NCI-H1436 (cell line): ENCODE measurements at regions not wholly inside any gene's neighbourhood (a gene's known extent, or its start where the extent isn't known, plus 50 kb on each side); places are given as distances from the start of the nearest gene placed in this dataset.
"Not testable (repeated sequence)": the region's sequence is repeated elsewhere in the genome, so short reads cannot be mapped to it uniquely, and the experiment has no call there.

Experiments
- DNase-seq: peaks from one replicate; lab custom pipeline; 2025; lab: John Stamatoyannopoulos, UW

DNA sequence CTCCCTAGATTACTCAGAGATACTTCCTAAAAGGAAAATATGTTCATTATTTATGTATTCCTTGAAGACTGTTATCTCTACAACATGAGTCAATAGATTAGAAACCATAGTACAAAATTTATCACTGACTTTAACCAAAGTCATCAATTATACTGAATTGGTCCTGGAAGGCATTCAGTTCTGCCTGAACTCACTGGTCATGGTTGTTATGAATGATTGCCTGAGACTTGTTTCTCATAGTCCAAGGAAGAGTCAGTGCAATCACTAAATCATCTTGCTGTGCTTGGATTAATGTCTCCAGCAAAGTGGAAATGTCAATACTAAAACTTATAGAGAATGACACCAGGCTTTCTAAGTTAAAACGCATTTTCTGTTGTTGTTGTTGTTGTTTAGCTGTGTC, 878.6 kb upstream of the MANEA start:
- DNase-seq: no peak

DNA sequence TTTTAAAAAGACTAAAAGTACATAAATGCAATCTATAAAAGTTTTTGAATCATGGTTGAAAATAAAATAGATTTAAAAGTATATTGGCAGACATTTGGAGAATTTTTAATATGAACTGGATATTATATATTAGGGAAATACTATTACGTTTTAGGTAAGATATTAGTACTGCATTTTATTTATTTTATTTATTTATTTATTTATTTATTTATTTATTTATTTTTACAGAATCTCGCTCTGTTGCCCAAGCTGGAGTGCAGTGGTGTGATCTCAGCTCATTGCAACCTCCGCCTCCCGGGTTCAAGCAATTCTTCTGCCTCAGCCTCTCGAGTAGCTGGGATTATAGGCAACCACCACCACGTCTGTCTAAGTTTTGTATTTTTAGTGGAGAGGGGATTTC, 890.1 kb upstream of the MANEA start:
- not testable (repeated sequence) for DNase-seq

- DNase-seq: no peak
These were observed 893.9 kb upstream of the MANEA start for GRCh38 chr6:94683409-94683808.

- DNase-seq: no peak
These were observed 896.6 kb upstream of the MANEA start for GRCh38 chr6:94680669-94681212.

DNA sequence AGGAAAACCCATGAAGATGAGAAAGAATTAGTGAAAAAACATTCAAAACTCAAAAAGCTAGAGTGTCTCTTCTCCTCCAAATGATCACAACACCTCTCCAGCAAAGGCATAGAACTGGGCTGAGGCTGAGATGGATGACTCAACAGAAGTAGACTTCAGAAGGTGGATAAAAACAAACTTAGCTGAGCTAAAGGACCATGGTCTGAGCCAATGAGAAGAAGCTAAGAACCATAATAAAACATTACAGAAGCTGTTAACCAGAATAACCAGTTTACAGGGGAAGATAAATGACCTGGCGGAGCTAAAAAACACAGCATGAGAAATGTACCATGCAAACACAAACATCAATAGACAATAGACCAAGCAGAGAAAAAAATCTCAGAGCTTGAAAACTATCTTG, 904.1 kb upstream of the MANEA start:
- DNase-seq: no peak

GRCh38 chr6:94670017-94670416, 907.3 kb upstream of the MANEA start:
- no peak for DNase-seq

DNA sequence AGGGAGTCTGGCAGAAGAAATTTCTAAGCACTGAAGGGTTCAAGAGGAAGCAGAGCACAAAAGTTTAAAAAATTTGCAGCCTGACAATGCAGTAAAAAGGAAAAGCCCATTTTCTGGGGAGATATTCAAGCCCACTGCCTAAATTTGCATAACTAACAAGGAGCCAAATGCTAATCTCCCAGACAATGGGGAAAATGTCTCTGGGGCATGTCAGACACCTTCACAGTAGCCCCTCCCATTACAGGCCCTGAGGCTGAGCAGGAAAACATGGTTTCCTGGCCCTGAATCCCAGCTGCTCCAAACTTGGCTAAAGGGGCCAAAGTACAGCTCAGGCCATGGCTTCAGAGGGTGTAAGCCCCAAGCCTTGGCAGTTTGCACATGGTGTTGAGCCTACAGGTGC, 908.5 kb upstream of the MANEA start:
- no peak for DNase-seq

- no peak for DNase-seq
These were observed 918.4 kb upstream of the MANEA start for GRCh38 chr6:94658929-94659328.

GRCh38 chr6:94651239-94651638, 926.1 kb upstream of the MANEA start:
- DNase-seq: no peak

GRCh38 chr6:94645191-94645590, 932.1 kb upstream of the MANEA start:
- no peak for DNase-seq

DNA sequence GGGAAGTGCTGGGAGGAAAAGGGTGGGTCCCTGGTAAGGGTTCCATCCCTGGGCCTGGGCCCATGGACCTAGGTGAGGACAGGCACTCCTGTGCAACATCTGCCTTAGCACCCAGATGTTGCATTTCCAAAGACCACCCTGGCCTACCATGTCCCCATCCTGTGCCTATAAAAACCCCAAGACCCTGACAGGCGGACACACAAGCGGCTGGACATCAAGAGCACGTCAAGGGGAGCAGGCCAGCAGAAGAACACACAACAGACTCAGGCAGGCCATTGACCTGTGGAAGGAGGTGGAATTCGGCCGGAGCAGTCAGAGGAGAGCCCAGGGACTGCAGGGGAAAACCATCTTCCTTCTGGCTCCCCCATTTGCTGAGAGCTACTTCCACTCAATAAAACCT, 937.8 kb upstream of the MANEA start:
- DNase-seq: no peak

GRCh38 chr6:94636780-94637385, 940.5 kb upstream of the MANEA start:
- no peak for DNase-seq

DNA sequence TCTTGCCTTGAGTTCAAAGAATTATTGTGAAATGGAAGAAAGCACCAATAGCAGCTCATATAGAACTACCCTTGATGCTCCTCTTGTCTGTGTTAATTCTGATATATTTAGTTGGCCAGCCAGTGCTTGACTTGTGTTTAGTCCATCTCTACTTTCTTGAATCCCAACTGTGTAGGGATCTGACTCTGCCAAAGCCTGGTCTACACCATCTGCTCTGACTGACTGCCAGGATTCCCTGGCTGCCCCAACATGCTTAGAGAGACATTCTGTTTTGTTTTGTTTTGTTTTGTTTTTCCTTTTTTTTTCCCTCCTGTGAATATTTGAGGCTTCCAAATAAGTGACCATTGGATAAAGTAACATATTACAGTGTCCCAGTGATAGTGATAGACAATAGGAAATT, 953.7 kb upstream of the MANEA start:
- no peak for DNase-seq

- DNase-seq: no peak
These were observed 954.6 kb upstream of the MANEA start for GRCh38 chr6:94622783-94623182.

DNA sequence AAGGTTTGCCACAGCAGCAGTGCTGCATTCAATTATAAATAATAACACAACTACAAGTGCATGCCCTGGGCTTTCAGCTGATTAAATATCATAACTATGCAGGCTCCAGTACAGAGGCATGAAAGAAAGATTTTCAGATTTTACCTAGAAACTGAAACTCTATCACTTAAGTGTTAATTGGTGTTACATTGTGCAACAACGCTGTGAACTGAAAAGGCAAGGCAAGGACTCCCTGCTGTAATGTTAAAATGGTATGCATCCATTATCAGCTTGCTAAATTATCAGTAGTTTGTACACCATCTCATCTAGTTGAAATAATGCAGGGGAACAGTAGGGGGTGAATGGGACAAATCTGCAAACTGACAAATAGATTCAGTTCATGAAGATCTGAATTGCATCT, 976.7 kb upstream of the MANEA start:
- no peak for DNase-seq

DNA sequence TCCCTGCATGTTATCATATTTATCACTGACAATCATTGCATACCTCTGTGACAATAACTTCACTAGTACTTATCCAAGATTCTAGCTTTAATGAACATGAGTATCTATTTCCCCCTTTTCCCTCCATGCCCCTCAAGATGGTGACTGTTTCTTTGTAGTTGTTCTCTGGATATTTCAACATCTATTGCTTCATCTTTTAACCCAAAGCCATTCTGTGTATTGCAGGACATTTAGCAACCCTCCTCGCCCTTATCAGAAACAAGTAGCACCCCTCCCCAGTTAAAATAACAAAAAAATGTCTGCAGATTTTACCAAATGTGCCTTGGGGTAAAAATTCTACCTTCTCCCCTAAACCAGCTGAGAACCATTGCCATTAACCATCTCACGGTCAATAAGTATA, 979.8 kb upstream of the MANEA start:
- no peak for DNase-seq

GRCh38 chr6:94590416-94590815, 986.9 kb upstream of the MANEA start:
- DNase-seq: no peak

DNA sequence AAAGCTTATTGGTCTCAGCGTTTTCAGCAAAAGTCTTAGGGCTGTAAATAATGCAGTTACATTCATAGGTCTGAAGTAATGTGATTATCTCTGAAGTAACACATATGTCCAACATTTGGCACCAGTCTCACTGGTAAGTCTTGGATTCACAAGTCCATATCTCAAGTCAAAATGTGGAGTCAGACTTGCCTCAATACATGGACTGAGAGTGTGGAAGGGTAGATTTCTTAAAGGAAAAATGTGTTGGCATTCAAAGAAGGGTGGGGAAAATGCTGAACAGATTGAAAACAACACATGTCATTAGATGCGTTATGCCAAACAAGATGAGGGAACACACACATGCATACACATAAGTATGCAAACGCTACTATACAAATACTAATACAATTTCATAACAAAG, 989.0 kb upstream of the MANEA start:
- no peak for DNase-seq

DNA sequence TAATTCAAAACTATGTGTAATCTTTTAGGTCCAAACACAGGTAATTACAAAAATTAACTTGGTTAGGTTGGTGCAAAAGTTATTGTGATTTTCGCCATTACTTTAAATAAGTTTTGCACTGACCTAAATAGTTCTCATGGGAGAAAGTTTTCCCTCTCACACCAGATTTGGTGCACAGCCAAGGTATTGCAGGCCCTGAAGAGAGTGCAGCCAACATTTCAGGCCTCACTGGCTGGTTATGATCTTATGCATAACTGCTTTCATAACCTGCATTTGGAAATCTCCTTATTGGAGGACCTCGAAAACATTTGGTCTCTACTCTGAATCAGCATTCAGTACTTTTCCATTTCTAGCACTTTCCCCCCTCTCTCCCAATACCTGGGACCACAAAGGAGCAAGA, 993.1 kb upstream of the MANEA start:
- no peak for DNase-seq

GRCh38 chr6:94570581-94570980, 1006.8 kb upstream of the MANEA start:
- no peak for DNase-seq

DNA sequence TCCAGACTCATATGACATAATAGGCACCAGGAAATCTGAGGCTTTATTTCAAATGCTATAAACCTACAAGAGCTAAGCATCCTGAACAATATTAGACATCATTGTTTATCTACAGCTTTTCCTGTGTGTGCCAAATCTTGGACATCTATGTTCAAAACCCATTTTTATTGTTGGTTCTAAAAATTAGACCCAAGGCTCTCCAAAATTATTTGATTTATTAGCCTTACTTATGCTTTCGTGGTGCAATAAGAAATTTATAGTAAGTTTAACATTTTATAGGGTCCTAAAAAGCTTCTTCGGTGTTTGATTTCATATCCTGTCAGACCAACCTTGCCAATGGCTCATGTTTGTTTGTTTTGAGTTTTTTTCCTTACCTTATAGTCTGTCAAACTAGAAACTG, 1014.5 kb upstream of the MANEA start:
- DNase-seq: no peak

DNA sequence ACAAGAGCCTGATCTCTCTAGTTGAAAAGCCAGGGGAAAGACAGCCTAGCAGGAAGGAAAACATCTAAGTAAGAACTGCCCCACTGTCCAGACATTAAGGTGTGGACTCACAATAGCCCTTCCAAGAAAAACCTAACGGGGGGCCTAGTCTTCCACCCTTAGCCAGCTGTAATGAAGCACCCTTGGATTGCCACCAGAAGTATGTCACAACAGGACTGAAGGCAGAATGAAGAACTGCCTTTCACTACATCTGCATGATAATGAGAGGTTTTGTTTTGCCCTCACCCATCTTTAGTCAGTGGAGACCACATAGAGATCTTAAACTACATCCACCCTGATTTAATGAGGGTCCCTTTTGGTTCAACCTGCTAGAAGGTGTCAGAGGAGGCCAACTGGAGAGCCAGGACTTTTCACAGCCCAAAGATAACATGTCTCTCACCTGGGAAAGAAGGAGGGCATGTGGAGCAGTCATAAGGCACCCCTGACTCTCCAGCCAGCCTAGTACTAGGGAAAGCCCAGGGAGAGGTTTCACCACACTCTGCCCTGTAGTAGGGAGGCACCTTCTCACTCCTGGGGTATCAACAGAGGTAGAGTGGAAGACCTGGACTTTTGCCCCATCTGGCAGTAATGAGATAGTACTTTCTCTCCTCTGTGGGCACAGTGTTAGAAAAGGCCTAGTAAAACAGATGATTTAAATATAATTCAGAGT, 1017.4 kb upstream of the MANEA start:
- no peak for DNase-seq

DNA sequence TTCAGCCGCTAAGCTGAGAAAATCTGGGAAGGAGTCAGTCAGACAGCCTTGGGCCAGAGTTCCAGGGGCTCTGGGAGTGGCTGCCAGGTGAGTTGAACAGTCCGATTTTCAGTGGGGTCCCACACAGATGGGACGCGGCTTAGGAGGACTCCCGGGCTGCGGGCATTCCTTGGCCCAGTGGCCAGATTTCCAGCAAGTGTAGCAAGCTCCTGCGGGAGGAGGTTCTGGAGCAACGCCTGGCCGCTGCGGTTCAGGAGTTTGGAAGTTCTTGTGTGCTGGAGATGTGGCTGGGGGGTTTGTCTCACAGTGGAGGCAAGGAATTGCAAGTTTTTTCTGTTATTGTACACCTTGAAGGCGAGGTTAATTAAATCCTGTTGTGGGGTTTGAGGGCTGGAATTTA, 1020.1 kb upstream of the MANEA start:
- not testable (repeated sequence) for DNase-seq

DNA sequence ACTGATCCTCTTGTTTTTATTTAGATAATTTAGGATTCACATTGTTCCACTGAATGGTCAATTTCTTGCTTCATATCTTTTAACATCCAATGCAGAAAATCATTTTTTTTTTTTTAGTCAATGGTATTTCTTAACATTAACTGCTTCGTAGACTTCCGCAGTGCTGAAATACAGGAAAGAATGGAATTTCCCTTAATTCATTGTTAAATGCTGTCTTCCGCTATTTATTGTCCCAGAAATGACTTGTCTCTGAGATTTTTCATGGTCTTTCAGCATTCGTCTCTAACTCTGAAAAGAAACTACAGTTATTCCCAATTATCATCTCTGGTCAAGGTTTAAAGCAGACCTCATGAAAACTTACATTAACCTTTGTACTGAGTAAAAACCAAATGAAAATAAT, 1029.1 kb upstream of the MANEA start:
- DNase-seq: no peak
